Vagina (tissue), 2 donors: ENCODE measurements at regions not wholly inside any gene's neighbourhood (a gene's known extent, or its start where the extent isn't known, plus 50 kb on each side); places are given as distances from the start of the nearest gene placed in this dataset.

Experiments
- CTCF ChIP-seq, 3 experiments: fragments of 450-650 bp in 2 of 3; fragments of 200-600 bp in 1 of 3; sonication (generic) in 1 of 3; IDR thresholded peaks; one replicate each; pipeline ENCODE4 v1.5.1; 2017 to 2019; ENCODE audit warnings: antibody characterized with exemption in 3 of 3, mild to moderate bottlenecking in 2 of 3, moderate library complexity in 2 of 3
- POLR2A ChIP-seq, 2 donors: fragments of 450-650 bp; IDR thresholded peaks; one replicate each; pipeline ENCODE4 v1.6.1; 2017; ENCODE audit warnings: antibody characterized with exemption in 2 of 2, mild to moderate bottlenecking in 2 of 2, moderate library complexity in 2 of 2
- POLR2AphosphoS5 ChIP-seq, 2 donors: sonication (generic); formaldehyde crosslinking; IDR thresholded peaks; one replicate each; pipeline ENCODE4 v1.9.0; 2017; ENCODE audit warnings: antibody characterized with exemption in 2 of 2, mild to moderate bottlenecking in 2 of 2, low read depth in 1 of 2; ENCODE audit not compliant: insufficient read depth in 1 of 2

- TF ChIP-seq CTCF (IDR thresholded peaks at IDR 0.05), result no peak
- TF ChIP-seq POLR2AphosphoS5 (IDR thresholded peaks at IDR 0.05; ENCODE audit: insufficient read depth in 1 of 2, low read depth in 1 of 2), result no peak
- no peak for TF ChIP-seq POLR2A (IDR thresholded peaks at IDR 0.05)
Observed at GRCh38 chr18:56226025-56226424, 412.4 kb downstream of the TXNL1 start.
